Vagina (tissue), 2 donors: ENCODE measurements at regions not wholly inside any gene's neighbourhood (a gene's known extent, or its start where the extent isn't known, plus 50 kb on each side); places are given as distances from the start of the nearest gene placed in this dataset.
"Not testable (repeated sequence)": the region's sequence is repeated elsewhere in the genome, so short reads cannot be mapped to it uniquely, and the experiment has no call there.

Experiments used
- DNase-seq, 2 donors: peaks; one replicate each; pipeline ENCODE4 v3.0.0-alpha.2; 2017; ENCODE audit errors: extremely low spot score in 2 of 2
- H3K27ac ChIP-seq: fragments of 200-600 bp; sonication (generic); one replicate; pipeline ENCODE4 v1.5.1; 2019
- H3K27me3 ChIP-seq: fragments of 200-600 bp; sonication (generic); one replicate; pipeline ENCODE4 v1.5.1; 2019
- H3K36me3 ChIP-seq, 2 donors: fragments of 200-600 bp; sonication (generic); one replicate each; pipeline ENCODE4 v1.5.1; 2017 to 2019
- H3K4me1 ChIP-seq: fragments of 200-600 bp; sonication (generic); one replicate; pipeline ENCODE4 v1.5.1; 2019
- H3K4me3 ChIP-seq, 2 donors: fragments of 200-600 bp; sonication (generic); 1 replicate in 1 of 2; 2 replicates in 1 of 2; pipeline ENCODE4 v1.5.1; 2016 to 2019
- H3K9me3 ChIP-seq: fragments of 200-600 bp; sonication (generic); one replicate; pipeline ENCODE4 v1.5.1; 2019
- CTCF ChIP-seq, 3 experiments: fragments of 450-650 bp in 2 of 3; fragments of 200-600 bp in 1 of 3; sonication (generic) in 1 of 3; IDR thresholded peaks; one replicate each; pipeline ENCODE4 v1.5.1; 2017 to 2019; ENCODE audit warnings: antibody characterized with exemption in 3 of 3, mild to moderate bottlenecking in 2 of 3, moderate library complexity in 2 of 3
- POLR2A ChIP-seq, 2 donors: fragments of 450-650 bp; IDR thresholded peaks; one replicate each; pipeline ENCODE4 v1.6.1; 2017; ENCODE audit warnings: antibody characterized with exemption in 2 of 2, mild to moderate bottlenecking in 2 of 2, moderate library complexity in 2 of 2
- POLR2AphosphoS5 ChIP-seq, 2 donors: sonication (generic); formaldehyde crosslinking; IDR thresholded peaks; one replicate each; pipeline ENCODE4 v1.9.0; 2017; ENCODE audit warnings: antibody characterized with exemption in 2 of 2, mild to moderate bottlenecking in 2 of 2, low read depth in 1 of 2; ENCODE audit not compliant: insufficient read depth in 1 of 2
- intact Hi-C: fragments of 100-400 bp; cut with DNase I; formaldehyde crosslinking; loops from one replicate; pipeline ENCODE4 v1.15.1; 2023

- H3K4me1 ChIP-seq, DNase-seq, H3K36me3 ChIP-seq, H3K27me3 ChIP-seq, H3K27ac ChIP-seq, H3K9me3 ChIP-seq, H3K4me3 ChIP-seq, intact Hi-C loops: not testable (repeated sequence)
These were observed 81.6 kb downstream of the P2RY10 start for GRCh38 chrX:79026742-79027141.

- Histone ChIP-seq H3K9me3 (no peaks in the 10 kb centered on the region), H3K36me3 (no peaks in the 10 kb centered on the region), H3K27ac (no peak overlapping the region), H3K4me1 (no peaks in the 10 kb centered on the region), H3K4me3 (no peak overlapping the region), H3K27me3 (no peaks in the 10 kb centered on the region)
- no peak for TF ChIP-seq POLR2AphosphoS5 (IDR thresholded peaks at IDR 0.05; ENCODE audit: insufficient read depth in 1 of 2, low read depth in 1 of 2)
- TF ChIP-seq POLR2A (IDR thresholded peaks at IDR 0.05), result no peak
- no peak for TF ChIP-seq CTCF (IDR thresholded peaks at IDR 0.05)
- intact Hi-C loops, result no loop called here
- DNase-seq, result no peak
These were observed 90.2 kb downstream of the P2RY10 start for GRCh38 chrX:79035421-79035820.

GRCh38 chrX:79036157-79036880 lies 91.1 kb downstream of the P2RY10 start:
- Histone ChIP-seq H3K27ac (no peak overlapping the region), H3K27me3 (no peaks in the 10 kb centered on the region), H3K4me1 (no peaks in the 10 kb centered on the region), H3K4me3 (no peak overlapping the region), H3K9me3 (no peaks in the 10 kb centered on the region), H3K36me3 (no peaks in the 10 kb centered on the region)
- intact Hi-C loops, result no loop called here
- TF ChIP-seq POLR2AphosphoS5 (IDR thresholded peaks at IDR 0.05; ENCODE audit: insufficient read depth in 1 of 2, low read depth in 1 of 2), result no peak
- no peak for TF ChIP-seq POLR2A (IDR thresholded peaks at IDR 0.05)
- TF ChIP-seq CTCF (IDR thresholded peaks at IDR 0.05), result no peak
- DNase-seq, result no peak

GRCh38 chrX:79065696-79066095 lies 78.8 kb upstream of the GPR174 start:
- DNase-seq, result no peak
- H3K4me3 ChIP-seq, result no peak overlapping the region
- H3K9me3 ChIP-seq, result peaks cover 2% of the 10 kb centered on the region
- intact Hi-C loops, result no loop called here
- H3K4me1 ChIP-seq, result no peaks in the 10 kb centered on the region
- H3K27me3 ChIP-seq, result no peaks in the 10 kb centered on the region
- TF ChIP-seq POLR2A (IDR thresholded peaks at IDR 0.05) (no peak), POLR2AphosphoS5 (IDR thresholded peaks at IDR 0.05; ENCODE audit: insufficient read depth in 1 of 2, low read depth in 1 of 2) (no peak), CTCF (IDR thresholded peaks at IDR 0.05) (no peak)
- H3K36me3 ChIP-seq, result no peaks in the 10 kb centered on the region
- no peak overlapping the region for H3K27ac ChIP-seq

GRCh38 chrX:79078114-79078513 lies 66.4 kb upstream of the GPR174 start:
- intact Hi-C loops, result no loop called here
- no peak for TF ChIP-seq POLR2AphosphoS5 (IDR thresholded peaks at IDR 0.05; ENCODE audit: insufficient read depth in 1 of 2, low read depth in 1 of 2)
- TF ChIP-seq POLR2A (IDR thresholded peaks at IDR 0.05), result no peak
- no peak for TF ChIP-seq CTCF (IDR thresholded peaks at IDR 0.05)

More at GRCh38 chrX:79078114-79078513, 66.4 kb upstream of the GPR174 start:
- Histone ChIP-seq H3K27ac (no peak overlapping the region), H3K4me3 (no peak overlapping the region), H3K9me3 (no peaks in the 10 kb centered on the region), H3K36me3 (no peaks in the 10 kb centered on the region), H3K4me1 (no peaks in the 10 kb centered on the region), H3K27me3 (no peaks in the 10 kb centered on the region)
- no peak for DNase-seq
